SK-N-SH (cell line): ENCODE measurements at regions not wholly inside any gene's neighbourhood (a gene's known extent, or its start where the extent isn't known, plus 50 kb on each side); places are given as distances from the start of the nearest gene placed in this dataset.

ENCODE experiments used
- CTCF ChIP-seq: fragments of 200-600 bp; sonication (generic); IDR thresholded peaks from 2 replicates; pipeline ENCODE4 v1.6.1; 2017; ENCODE audit warnings: antibody characterized with exemption, mild to moderate bottlenecking, moderate library complexity
- EP300 ChIP-seq, 2 experiments: IDR thresholded peaks; 2 replicates each; pipeline versions ENCODE4 v1.4.0 to v1.6.1; 2012; ENCODE audit warnings: borderline replicate concordance in 1 of 2, low read depth in 1 of 2, low read length in 1 of 2
- EZH2phosphoT487 ChIP-seq: fragments of 200-600 bp; sonication (generic); IDR thresholded peaks from 2 replicates; pipeline ENCODE4 v1.6.1; 2017; ENCODE audit warnings: low read depth, mixed run types, mild to moderate bottlenecking, antibody characterized with exemption, moderate library complexity, borderline replicate concordance
- FOXJ3 ChIP-seq: sonication (generic); formaldehyde crosslinking; IDR thresholded peaks from 2 replicates; pipeline ENCODE4 v1.5.1; 2020; ENCODE audit warnings: mild to moderate bottlenecking, missing genetic modification reagents
- GABPA ChIP-seq: IDR thresholded peaks from 2 replicates; pipeline ENCODE4 v1.4.0; 2012; ENCODE audit warnings: low read depth, mild to moderate bottlenecking
- JUND ChIP-seq: IDR thresholded peaks from 2 replicates; pipeline ENCODE4 v1.4.0; 2012
- MAX ChIP-seq: IDR thresholded peaks from 2 replicates; pipeline ENCODE4 v1.4.0; 2012; ENCODE audit warnings: low read depth
- RAD21 ChIP-seq: IDR thresholded peaks from 2 replicates; pipeline ENCODE4 v1.6.1; 2012; ENCODE audit warnings: mild to moderate bottlenecking, low read length
- REST ChIP-seq: IDR thresholded peaks from 2 replicates; pipeline ENCODE4 v1.6.1; 2012; ENCODE audit warnings: mild to moderate bottlenecking, low read depth, low read length, moderate library complexity
- USF1 ChIP-seq: IDR thresholded peaks from 2 replicates; pipeline ENCODE4 v1.4.0; 2012; ENCODE audit warnings: low read depth, borderline replicate concordance
- YY1 ChIP-seq: IDR thresholded peaks from 2 replicates; pipeline ENCODE4 v1.4.0; 2012; ENCODE audit warnings: low read depth, mild to moderate bottlenecking
- TF ChIP-seq, protein P1 (sequence below): fragments of 150-350 bp; IDR thresholded peaks from 2 replicates; pipeline ENCODE4 v1.6.1; 2017; ENCODE audit warnings: antibody characterized with exemption, low read length, low read depth, borderline replicate concordance

DNA sequence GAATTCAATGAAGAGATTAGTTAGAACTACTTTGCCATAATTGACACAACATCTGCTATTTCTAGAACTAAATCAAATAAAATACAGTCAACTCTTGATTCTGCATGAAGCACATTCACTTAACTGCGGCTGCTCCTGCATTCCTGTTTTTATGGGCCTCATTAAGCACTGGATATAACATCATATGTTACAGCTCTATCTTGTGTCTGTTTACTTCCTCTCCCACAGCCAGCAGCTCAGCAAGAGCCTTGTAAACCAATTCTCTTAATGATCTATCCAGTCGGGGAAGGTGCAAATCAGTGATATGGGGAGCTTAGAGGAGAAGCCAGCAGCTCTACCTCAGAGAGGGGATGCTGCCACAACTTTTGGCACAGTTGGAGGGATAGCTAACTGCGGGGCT, 329.2 kb downstream of the ARRDC4 start:
- TF ChIP-seq RAD21, result no peak
- TF ChIP-seq EP300 (IDR thresholded peaks at IDR 0.05; ENCODE audit: borderline replicate concordance in 1 of 2, low read depth in 1 of 2, low read length in 1 of 2), result no peak
- TF ChIP-seq USF1, result no peak
- TF ChIP-seq GABPA, result no peak
- TF ChIP-seq CTCF, result no peak
- TF ChIP-seq YY1, result no peak
- TF ChIP-seq, protein P1, sequence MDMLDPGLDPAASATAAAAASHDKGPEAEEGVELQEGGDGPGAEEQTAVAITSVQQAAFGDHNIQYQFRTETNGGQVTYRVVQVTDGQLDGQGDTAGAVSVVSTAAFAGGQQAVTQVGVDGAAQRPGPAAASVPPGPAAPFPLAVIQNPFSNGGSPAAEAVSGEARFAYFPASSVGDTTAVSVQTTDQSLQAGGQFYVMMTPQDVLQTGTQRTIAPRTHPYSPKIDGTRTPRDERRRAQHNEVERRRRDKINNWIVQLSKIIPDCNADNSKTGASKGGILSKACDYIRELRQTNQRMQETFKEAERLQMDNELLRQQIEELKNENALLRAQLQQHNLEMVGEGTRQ, result no peak
- no peak for TF ChIP-seq EZH2phosphoT487
- TF ChIP-seq JUND, result no peak
- no peak for TF ChIP-seq REST
- TF ChIP-seq FOXJ3 (CRISPR knock-in tag), result no peak
- TF ChIP-seq MAX, result no peak
